ENCODE measurements at regions not wholly inside any gene's neighbourhood (a gene's known extent, or its start where the extent isn't known, plus 50 kb on each side); places are given as distances from the start of the nearest gene placed in this dataset.

- no peak for TF ChIP-seq CTCF (IDR thresholded peaks at IDR 0.05; ENCODE audit: low read depth, low read length)
- no peak for DNase-seq (ENCODE audit: extremely low read depth, low read depth)
Measured at GRCh38 chr1:39085174-39085573, 59.0 kb downstream of the NDUFS5 start.

DNA sequence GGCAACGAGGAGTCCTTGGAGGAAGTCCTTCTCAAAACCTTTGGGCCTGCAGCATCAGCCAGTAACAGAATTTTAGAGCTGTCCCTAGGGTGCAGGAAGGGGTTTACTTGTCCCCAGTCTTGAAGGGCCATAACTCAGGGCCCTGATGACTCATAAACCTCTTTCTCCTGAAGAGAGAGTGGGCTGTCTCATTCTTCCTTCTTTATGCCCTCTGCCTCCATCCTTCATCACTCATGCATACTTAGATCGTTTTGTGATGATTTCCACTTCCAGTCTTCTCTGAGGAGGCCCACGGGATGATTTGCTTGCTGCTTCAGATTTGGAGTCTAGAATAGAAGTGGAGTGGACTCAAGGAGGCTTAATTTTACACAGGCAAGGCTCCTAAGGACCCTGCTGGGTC, 60.2 kb downstream of the NDUFS5 start:
- no peak for TF ChIP-seq CTCF (IDR thresholded peaks at IDR 0.05; ENCODE audit: low read depth, low read length)
- no peak for DNase-seq (ENCODE audit: extremely low read depth, low read depth)

DNA sequence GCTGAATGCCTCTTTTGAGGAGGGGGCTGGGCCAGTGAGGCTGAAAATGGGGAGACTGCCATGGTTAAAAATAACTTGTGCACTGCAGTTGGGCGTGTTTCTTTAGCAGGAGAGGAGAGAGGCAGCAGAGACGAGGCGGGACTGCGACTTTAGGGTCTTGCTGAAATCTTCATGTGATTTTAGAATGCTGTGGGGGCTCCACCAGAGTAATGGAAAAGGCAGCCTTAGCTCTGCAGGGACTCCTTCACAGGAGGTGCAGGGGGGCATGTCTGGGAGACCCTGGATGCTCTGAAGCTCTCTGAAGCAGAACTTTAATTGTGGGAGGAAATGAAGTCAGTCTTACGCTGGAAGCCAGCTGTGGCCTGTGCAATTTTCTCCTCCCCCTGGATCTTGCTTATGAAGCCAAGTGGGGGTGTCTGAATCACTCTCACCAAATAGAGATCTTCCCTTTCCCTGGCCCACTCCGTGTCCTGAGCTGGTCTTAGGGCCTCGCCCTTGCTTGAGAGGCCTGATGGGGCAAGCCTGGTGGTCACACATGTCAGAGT, 60.8 kb downstream of the NDUFS5 start:
- DNase-seq (ENCODE audit: extremely low read depth, low read depth): no peak
- TF ChIP-seq CTCF (IDR thresholded peaks at IDR 0.05; ENCODE audit: low read depth, low read length): no peak

DNA sequence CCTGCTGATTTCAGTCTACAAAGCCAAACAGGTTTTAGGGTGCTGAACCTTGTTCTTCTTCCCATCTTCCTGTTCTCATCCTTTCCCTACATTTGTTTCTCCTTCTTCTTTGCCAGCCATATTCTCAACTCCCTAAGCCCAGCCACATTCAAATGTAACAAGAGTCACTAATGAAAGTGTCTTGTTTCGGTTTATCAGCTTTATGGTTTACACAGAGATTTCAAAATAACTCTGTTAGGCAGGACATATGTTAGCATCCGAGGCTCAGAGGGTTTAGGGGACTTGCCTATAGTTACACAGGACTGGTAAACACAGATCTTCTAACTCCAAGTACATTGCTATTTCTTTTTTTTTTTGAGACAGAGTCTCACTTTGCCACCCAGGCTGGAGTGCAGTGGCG, 61.3 kb downstream of the NDUFS5 start:
- no peak for TF ChIP-seq CTCF (IDR thresholded peaks at IDR 0.05; ENCODE audit: low read depth, low read length)
- DNase-seq (ENCODE audit: extremely low read depth, low read depth): no peak

DNA sequence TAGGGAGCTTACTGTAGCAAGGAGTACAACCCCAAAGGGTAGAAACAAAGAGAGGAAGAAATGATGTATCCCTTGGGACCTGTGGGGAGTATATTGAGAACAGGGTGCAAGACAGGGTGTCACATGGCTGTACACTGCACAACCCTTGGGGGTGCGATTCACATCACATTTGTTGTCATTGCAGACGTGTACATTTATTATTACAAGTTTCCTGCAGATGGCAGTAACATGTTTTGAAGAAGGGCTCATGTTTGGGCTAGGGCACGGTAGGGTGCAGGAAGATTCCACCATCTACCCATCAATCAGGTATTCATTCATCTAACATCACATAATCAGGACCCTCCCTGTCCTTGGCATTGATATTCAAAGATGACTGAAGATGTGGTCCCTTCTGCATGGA, 62.5 kb downstream of the NDUFS5 start:
- DNase-seq (ENCODE audit: extremely low read depth, low read depth): no peak
- TF ChIP-seq CTCF (IDR thresholded peaks at IDR 0.05; ENCODE audit: low read depth, low read length): no peak

DNA sequence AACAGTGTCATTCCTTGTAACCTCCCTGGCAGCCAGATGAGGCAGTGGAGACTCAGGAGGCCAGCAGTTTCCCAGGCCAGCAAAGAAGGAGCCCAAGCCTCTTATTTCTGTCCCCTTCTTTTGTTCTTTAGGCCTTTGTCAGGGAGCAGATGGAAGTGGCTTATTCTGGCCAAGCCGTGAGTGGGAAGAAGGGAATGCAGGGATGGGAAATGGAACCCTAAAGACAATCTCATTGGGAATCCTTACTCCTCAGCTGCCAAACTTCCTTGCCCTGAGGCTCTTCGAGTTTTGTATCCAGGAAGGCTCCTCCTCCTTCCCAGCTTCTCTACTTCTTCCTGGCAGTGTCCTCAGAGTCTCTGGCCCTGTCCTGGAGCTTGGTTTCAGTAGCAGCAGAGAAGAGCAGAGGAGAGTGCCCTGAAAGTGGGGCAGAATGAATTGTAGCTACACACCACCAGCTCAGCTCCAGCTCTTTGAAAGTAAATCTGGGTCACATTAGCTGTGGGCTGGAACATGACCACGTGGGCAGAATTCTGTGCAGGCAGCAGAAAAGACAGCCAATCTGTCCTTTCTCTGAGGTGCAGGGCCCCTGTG, 63.9 kb downstream of the NDUFS5 start:
- no peak for DNase-seq (ENCODE audit: extremely low read depth, low read depth)
- TF ChIP-seq CTCF (IDR thresholded peaks at IDR 0.05; ENCODE audit: low read depth, low read length): no peak

DNA sequence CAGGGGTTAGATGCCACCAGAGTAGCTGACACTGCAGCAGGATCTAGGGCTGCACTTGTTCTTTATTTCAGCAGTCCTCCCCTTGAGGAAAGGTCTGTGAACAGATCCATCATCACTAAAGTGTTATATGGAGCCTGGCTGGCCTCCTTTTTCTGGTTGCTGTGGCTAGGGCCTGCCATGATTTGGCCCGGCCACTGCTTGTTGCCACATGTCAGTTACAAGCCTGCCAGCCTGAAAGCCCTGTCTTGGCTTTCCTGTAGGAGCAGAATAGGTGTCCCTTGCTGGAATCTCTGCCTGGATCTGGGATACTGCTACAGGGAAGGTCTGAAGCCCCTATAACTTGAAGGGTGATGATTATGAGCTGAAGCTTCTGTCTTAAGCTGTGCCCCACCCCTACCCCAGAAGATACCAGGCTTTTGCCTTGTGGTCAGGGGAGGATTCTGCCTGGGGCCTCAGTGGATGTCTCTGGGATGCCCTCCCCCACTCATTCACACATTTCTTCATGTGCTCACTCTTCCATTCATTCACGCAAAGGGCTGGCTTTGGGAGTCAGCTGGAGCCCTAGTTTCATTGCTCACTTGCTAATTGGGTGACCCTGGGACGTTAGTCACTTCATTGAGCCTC, 64.7 kb downstream of the NDUFS5 start:
- DNase-seq (ENCODE audit: extremely low read depth, low read depth): no peak
- TF ChIP-seq CTCF (IDR thresholded peaks at IDR 0.05; ENCODE audit: low read depth, low read length): no peak

Measured in AG09319 (cell line).